ENCODE measurements at regions not wholly inside any gene's neighbourhood (a gene's known extent, or its start where the extent isn't known, plus 50 kb on each side); places are given as distances from the start of the nearest gene placed in this dataset.

DNA sequence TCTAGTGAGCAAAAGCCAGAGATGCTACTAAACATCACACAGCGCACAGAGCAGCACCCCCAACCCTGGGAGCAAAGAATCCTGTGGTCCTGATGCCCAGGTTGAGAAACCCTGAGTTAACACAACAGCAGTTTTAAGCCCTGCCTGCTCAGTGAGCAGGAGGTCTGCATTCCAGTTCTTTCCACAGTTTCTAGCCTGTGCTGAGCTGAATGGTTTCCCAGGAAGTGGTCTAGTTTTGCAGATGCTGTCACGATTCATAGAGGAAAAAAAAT, 171.1 kb upstream of the PROK2 start:
- TF ChIP-seq, protein P1, sequence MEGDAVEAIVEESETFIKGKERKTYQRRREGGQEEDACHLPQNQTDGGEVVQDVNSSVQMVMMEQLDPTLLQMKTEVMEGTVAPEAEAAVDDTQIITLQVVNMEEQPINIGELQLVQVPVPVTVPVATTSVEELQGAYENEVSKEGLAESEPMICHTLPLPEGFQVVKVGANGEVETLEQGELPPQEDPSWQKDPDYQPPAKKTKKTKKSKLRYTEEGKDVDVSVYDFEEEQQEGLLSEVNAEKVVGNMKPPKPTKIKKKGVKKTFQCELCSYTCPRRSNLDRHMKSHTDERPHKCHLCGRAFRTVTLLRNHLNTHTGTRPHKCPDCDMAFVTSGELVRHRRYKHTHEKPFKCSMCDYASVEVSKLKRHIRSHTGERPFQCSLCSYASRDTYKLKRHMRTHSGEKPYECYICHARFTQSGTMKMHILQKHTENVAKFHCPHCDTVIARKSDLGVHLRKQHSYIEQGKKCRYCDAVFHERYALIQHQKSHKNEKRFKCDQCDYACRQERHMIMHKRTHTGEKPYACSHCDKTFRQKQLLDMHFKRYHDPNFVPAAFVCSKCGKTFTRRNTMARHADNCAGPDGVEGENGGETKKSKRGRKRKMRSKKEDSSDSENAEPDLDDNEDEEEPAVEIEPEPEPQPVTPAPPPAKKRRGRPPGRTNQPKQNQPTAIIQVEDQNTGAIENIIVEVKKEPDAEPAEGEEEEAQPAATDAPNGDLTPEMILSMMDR (IDR thresholded peaks at IDR 0.05 in 4 of 5, conservative IDR thresholded peaks at IDR 0.05 in 1 of 5) = no peak
- TF ChIP-seq POLR2A (IDR thresholded peaks at IDR 0.05) = no peak

All from gastrocnemius medialis (tissue), 4 donors.